Panc1 (cell line): ENCODE measurements at regions not wholly inside any gene's neighbourhood (a gene's known extent, or its start where the extent isn't known, plus 50 kb on each side); places are given as distances from the start of the nearest gene placed in this dataset.

Source experiments
- POLR2AphosphoS5 ChIP-seq: IDR thresholded peaks from 2 replicates; pipeline ENCODE4 v1.6.1; 2012; ENCODE audit warnings: mild to moderate bottlenecking, low read depth, low read length, moderate library complexity
- REST ChIP-seq, 2 experiments: IDR thresholded peaks; 2 replicates each; pipeline ENCODE4 v1.6.1; 2011 to 2012; ENCODE audit warnings: low read depth in 2 of 2, control low read depth in 1 of 2, low read length in 1 of 2, mild to moderate bottlenecking in 1 of 2, moderate library complexity in 1 of 2; ENCODE audit not compliant: insufficient read depth in 1 of 2
- SIN3A ChIP-seq: IDR thresholded peaks from 2 replicates; pipeline ENCODE4 v1.6.1; 2012; ENCODE audit warnings: low read depth, mild to moderate bottlenecking, low read length, moderate library complexity, borderline replicate concordance; ENCODE audit not compliant: insufficient read depth
- TF ChIP-seq, protein P1 (sequence below): fragments of 450-650 bp; IDR thresholded peaks from 2 replicates; pipeline ENCODE4 v1.5.1; 2017; ENCODE audit warnings: mild to moderate bottlenecking

- TF ChIP-seq POLR2AphosphoS5 (no peak), REST (IDR thresholded peaks at IDR 0.05; ENCODE audit: insufficient read depth in 1 of 2, low read depth in 2 of 2, low read length in 1 of 2) (no peak), SIN3A (no peak)
- TF ChIP-seq, protein P1, sequence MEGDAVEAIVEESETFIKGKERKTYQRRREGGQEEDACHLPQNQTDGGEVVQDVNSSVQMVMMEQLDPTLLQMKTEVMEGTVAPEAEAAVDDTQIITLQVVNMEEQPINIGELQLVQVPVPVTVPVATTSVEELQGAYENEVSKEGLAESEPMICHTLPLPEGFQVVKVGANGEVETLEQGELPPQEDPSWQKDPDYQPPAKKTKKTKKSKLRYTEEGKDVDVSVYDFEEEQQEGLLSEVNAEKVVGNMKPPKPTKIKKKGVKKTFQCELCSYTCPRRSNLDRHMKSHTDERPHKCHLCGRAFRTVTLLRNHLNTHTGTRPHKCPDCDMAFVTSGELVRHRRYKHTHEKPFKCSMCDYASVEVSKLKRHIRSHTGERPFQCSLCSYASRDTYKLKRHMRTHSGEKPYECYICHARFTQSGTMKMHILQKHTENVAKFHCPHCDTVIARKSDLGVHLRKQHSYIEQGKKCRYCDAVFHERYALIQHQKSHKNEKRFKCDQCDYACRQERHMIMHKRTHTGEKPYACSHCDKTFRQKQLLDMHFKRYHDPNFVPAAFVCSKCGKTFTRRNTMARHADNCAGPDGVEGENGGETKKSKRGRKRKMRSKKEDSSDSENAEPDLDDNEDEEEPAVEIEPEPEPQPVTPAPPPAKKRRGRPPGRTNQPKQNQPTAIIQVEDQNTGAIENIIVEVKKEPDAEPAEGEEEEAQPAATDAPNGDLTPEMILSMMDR, result no peak
Measured at GRCh38 chr11:123375832-123376231, 54.2 kb upstream of the GRAMD1B start.
